ENCODE measurements at regions not wholly inside any gene's neighbourhood (a gene's known extent, or its start where the extent isn't known, plus 50 kb on each side); places are given as distances from the start of the nearest gene placed in this dataset.

DNA sequence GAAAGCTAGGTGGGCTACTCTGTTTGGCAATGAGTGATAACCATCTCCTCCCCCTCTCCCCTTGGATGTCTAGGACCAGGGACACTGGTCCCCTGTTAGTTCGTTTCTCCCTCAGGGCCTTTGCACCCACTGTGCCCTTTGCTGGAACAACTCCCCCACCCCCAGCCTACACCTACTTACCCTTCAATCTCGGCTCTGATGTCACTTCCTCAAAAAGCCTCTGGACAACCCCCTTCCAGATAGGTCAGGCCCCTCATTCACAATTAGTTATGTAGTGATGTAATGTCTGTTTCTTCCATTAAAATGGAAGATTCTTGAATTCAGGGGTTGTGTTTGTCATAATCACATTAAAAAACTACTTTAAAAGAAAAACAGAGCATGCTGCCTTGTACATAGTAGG, 152.9 kb downstream of the SNX10 start:
- Mint-ChIP-seq H3K4me1 (no peaks in the 10 kb centered on the region), H3K27me3 (peaks cover 33% of the 10 kb centered on the region), H3K36me3 (no peaks in the 10 kb centered on the region), H3K27ac (no peak overlapping the region), H3K9me3 (no peaks in the 10 kb centered on the region), H3K4me3 (no peak overlapping the region)
- CTCF ChIA-PET, result interaction anchor here (0.6 kb wide), 1 partner anchor 548 kb away, joined by 3 read pairs; no protein-coding TSS in a partner anchor
- DNase-seq, result no peak

DNA sequence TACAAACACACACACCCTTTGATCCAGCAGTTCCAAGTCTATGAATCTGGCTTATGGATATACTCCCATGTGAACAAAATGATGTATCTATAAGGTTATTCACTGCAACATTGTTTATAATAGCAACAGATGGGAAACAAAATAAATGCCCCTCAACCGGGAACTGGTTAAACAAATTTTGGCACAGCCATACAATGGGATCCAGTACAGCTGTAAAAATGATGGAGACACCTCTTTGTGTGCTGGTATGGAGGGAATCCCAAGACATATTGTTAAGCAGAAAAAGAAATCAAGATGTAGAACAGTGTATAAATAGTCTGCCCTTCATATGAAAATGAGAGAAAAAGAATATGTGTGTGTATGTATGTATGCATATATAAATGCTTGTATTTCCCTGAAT, 155.5 kb downstream of the SNX10 start:
- Mint-ChIP-seq H3K36me3 (no peaks in the 10 kb centered on the region), H3K4me1 (no peaks in the 10 kb centered on the region), H3K27me3 (peaks cover 27% of the 10 kb centered on the region), H3K9me3 (no peaks in the 10 kb centered on the region), H3K4me3 (no peak overlapping the region), H3K27ac (no peak overlapping the region)
- DNase-seq, result no peak
- CTCF ChIA-PET, result no interaction called here

DNA sequence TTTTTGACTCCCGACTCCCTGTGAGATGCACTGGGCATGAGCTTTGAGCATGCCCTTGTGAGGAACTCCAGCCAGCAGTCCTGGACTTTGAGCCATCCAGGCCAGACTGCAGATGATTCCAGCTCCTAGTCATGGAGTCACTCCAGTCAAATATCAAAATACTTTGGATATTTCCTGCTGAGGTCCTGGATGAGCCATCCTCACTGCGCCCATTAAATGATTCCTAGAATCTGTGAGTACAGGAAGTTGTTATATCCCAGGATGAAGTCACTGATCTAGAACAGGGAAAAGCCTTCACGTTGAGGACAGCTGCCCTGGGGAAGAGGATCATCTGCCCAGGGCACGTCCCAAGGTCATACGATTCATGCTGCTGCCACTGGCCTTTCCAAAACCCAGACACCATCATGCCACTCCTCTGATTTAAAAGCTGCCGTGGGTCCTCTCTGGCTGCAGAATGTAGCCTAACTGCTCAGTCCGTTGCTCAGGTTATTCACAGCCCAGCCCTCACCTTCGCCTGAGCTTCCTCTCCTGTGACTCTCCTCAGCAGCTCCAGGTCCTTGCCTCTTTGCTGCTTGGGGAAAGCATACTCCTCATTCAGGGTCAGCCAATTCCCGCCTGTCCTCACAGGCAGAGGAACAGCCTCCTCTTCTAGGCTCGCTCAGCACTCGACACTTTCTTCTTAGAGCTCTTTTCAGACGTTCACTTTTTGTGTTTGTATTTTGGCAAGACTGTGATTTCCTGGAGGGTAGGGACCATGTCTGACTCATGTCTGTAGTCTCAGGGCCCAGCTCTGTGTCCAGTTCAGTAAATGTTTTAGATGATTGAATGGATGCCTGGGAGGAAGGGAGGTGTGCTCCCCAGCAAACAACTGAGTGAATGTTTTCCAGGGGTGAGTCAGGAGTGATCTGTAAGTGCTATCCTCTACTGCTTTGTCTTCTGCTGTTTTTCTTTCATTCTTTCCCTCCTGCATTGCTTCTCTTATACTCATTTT, 157.8 kb downstream of the SNX10 start:
- Mint-ChIP-seq H3K4me3 (no peak overlapping the region), H3K36me3 (no peaks in the 10 kb centered on the region), H3K9me3 (no peaks in the 10 kb centered on the region), H3K27ac (no peak overlapping the region), H3K27me3 (peaks cover 23% of the 10 kb centered on the region), H3K4me1 (no peaks in the 10 kb centered on the region)
- CTCF ChIA-PET, result interaction anchor here (0.5 kb wide), 1 partner anchor 212 kb away, joined by 3 read pairs; no protein-coding TSS in a partner anchor
- no peak for DNase-seq

DNA sequence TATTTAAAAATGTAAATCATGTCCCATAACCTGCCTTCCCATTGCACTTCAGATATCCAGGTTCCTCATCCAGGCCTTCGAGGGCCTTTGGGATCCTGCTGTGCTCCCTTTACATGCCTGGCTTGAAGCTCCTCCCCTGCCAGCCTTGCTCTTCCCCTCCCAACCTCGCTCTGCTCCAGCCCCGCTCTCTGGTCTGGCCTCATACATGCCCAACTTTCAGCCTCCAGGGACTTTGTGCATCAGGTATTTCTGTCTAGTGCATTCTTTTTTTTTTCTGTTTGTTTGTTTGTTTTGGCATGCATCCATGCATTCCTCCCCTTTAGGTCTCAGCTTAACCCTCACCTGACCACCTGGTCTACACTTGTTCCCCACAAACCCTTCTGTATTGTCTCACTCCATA, 160.3 kb downstream of the SNX10 start:
- H3K4me1 Mint-ChIP-seq, result no peaks in the 10 kb centered on the region
- CTCF ChIA-PET, result no interaction called here
- H3K27ac Mint-ChIP-seq, result no peak overlapping the region
- DNase-seq, result no peak
- no peak overlapping the region for H3K4me3 Mint-ChIP-seq
- no peaks in the 10 kb centered on the region for H3K9me3 Mint-ChIP-seq
- no peaks in the 10 kb centered on the region for H3K36me3 Mint-ChIP-seq
- H3K27me3 Mint-ChIP-seq, result peaks cover 17% of the 10 kb centered on the region

DNA sequence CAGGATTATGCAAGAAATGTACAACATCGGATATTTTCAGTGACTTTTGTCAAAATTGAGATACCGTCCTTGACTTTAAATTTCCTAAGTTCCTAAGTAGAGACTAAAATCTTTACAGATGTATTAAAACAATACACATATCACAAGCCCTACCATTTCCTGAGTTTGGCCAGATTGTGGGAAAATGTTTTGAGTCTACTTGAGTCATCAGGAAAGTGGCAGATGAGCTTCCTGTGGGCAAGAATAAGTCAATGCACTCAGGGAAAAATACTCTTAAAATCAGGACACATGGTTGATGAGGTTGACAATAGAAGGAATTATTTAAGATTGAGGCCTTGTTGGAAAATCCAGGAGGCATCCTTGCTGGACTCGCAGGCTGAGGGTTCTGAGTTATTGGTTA, 162.5 kb downstream of the SNX10 start:
- Mint-ChIP-seq H3K27ac (no peak overlapping the region), H3K4me3 (no peak overlapping the region), H3K4me1 (no peaks in the 10 kb centered on the region), H3K9me3 (no peaks in the 10 kb centered on the region), H3K27me3 (peaks cover 18% of the 10 kb centered on the region), H3K36me3 (no peaks in the 10 kb centered on the region)
- DNase-seq, result no peak
- CTCF ChIA-PET, result no interaction called here

DNA sequence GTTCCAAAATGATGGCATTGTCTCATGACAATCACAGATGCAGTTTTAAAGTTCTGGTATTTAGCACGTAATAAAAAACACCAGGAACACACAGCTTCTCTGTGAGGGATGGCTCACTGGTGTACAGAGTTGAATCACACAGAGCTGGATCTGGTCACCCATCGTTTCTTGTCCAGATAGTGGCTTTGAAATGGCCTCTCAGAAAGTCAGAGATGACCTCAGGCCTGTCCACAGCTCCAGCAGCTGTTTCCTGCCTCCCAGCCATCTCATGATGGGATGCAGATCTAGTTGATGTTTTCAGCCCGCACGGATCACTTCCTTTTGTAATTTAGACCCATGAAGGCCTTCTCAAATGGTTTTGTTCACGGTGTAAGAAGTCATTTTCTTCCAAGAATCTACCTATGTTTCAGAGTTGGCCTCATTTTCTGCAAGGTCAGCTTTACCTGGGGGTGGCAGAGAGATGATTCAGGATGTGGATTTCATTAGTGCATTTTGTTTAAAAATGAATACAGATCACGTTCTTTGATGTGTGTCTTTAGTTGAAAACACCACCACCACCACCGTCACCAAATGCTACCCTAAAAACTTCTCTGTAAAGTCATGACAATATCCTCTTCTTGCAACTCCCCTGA, 166.2 kb downstream of the SNX10 start:
- Mint-ChIP-seq H3K27ac (no peak overlapping the region), H3K4me3 (no peak overlapping the region), H3K9me3 (no peaks in the 10 kb centered on the region), H3K36me3 (no peaks in the 10 kb centered on the region), H3K27me3 (peaks cover 13% of the 10 kb centered on the region), H3K4me1 (no peaks in the 10 kb centered on the region)
- no peak for DNase-seq
- CTCF ChIA-PET, result no interaction called here

DNA sequence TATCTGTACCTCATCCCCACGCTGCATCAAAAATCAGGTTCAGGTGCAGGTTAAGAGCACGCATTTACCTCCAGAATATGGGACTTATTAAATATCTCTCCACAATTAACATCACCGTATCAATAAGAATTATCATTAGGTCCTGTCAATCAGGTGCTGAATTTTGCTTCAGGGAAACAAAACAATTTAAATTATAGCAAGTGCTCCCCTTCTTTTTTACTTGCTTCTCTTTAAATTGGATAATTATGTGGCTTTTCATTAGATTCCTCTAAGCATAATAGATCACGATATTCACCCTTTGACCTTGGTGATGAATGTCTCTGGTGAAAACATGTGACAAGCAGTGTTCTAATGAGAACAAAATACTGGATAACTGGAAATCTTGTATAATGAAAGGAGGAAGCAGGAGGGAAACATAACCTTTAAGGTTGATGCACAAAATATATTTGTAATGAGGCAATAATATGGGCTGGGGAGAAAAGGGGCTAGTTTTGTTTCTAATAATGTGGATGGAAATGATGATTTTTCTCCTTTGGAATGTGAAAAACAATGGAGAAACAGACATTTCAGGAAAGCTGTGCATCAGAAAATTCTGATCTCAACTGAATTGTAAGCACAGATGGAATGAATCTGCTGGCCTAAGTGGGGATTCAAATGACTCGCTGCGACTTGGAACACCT, 166.9 kb downstream of the SNX10 start:
- no peak for DNase-seq
- no peak overlapping the region for H3K4me3 Mint-ChIP-seq
- H3K27me3 Mint-ChIP-seq, result peaks cover 13% of the 10 kb centered on the region
- no peaks in the 10 kb centered on the region for H3K9me3 Mint-ChIP-seq
- CTCF ChIA-PET, result no interaction called here
- H3K27ac Mint-ChIP-seq, result no peak overlapping the region
- H3K4me1 Mint-ChIP-seq, result no peaks in the 10 kb centered on the region
- no peaks in the 10 kb centered on the region for H3K36me3 Mint-ChIP-seq

DNA sequence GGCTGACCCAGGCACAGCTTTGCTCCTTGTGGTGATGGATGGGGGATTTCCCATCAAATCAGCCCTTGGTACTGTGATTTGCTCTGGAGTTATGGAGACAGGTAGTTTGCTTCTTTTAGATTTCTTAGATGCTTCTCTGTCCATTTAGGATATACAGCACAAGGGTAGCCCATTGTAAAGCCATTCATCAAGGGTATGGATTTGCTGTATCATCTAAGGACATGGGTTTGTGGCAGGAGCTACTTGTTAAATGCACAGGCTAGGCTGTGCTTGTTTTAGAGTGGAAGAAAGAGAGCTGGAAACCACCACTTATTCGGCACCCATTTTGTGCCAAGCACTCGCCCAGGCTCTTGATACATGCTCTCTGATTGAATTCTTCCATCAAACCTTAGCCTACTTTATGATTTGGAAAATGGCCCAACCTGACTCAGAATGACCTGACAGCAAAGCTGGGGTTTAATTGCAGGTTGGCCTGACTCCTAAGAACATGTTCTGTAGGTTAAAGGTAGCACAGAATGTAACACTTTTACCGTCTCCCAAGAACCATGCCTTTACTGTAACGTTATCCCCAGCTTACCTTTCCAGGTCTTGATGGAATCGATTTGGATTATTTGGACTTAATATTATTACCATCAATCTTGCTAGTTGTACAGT, 168.0 kb downstream of the SNX10 start:
- DNase-seq, result no peak
- Mint-ChIP-seq H3K4me1 (no peaks in the 10 kb centered on the region), H3K36me3 (no peaks in the 10 kb centered on the region), H3K27me3 (peaks cover 13% of the 10 kb centered on the region), H3K4me3 (no peak overlapping the region), H3K27ac (no peak overlapping the region), H3K9me3 (no peaks in the 10 kb centered on the region)
- CTCF ChIA-PET, result interaction anchor here (1.2 kb wide), 1 partner anchor 90 kb away, joined by 4 read pairs; no protein-coding TSS in a partner anchor

DNA sequence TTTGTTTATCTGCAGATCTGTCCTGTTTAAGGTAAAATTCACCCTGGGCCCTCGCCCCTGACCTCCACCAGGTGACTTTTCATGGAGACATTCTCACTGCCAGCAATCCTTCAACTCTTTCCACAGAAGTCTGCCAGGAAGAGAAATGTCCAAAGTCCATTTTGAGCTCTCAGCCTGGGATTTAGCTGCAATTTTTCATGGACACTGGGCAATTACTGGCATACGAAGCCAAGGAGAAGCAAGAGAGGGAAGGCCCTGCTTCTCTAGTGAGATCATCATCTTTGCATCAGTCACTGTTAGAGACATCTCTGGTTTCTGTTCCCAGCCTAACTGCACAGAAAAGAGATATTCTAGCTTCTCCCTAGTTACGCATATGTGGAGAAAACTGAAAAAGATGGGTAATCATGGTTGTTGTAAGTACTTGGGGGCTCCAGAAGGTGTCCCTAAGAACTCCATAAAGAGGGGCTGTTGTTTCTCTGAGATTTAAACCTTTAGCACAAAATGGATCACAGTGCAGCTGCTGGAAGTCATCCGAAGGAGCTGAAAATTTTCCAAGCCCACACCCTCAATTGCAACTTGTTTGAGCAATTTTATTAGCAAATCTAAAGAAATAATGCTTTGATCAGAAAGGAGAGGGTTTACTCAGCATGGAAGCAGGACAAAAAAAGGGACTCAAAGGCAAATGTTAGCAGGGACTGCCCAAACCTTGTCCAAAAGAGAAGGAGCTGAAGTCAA, 168.9 kb downstream of the SNX10 start:
- peaks cover 13% of the 10 kb centered on the region for H3K27me3 Mint-ChIP-seq
- H3K4me3 Mint-ChIP-seq, result no peak overlapping the region
- DNase-seq, result no peak
- no peaks in the 10 kb centered on the region for H3K36me3 Mint-ChIP-seq
- no peak overlapping the region for H3K27ac Mint-ChIP-seq
- no peaks in the 10 kb centered on the region for H3K9me3 Mint-ChIP-seq
- no peaks in the 10 kb centered on the region for H3K4me1 Mint-ChIP-seq
- CTCF ChIA-PET, result interaction anchor here (1.2 kb wide), 1 partner anchor 91 kb away, joined by 4 read pairs; no protein-coding TSS in a partner anchor

DNA sequence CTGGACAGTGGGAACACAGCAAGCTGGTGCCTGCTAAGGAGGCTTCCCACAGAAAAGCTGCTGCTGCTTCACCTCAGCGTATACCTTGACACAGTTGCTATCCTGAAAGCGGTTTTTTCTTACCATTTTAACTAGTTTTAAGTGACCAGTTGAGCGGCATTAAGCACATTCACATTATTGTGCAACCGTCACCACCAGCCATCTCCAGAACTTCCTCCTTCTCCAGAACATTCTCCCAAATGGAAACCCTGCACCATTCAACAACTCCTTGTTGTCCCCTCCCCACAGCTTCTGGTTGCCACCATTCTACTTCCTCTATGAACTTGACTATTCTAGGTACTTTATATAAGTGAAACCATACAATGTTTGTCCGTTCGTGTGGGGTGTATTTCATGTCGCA, 169.9 kb downstream of the SNX10 start:
- no peak for DNase-seq
- no peaks in the 10 kb centered on the region for H3K4me1 Mint-ChIP-seq
- CTCF ChIA-PET, result no interaction called here
- H3K27ac Mint-ChIP-seq, result no peak overlapping the region
- no peaks in the 10 kb centered on the region for H3K36me3 Mint-ChIP-seq
- H3K4me3 Mint-ChIP-seq, result no peak overlapping the region
- no peaks in the 10 kb centered on the region for H3K9me3 Mint-ChIP-seq
- H3K27me3 Mint-ChIP-seq, result peaks cover 13% of the 10 kb centered on the region

DNA sequence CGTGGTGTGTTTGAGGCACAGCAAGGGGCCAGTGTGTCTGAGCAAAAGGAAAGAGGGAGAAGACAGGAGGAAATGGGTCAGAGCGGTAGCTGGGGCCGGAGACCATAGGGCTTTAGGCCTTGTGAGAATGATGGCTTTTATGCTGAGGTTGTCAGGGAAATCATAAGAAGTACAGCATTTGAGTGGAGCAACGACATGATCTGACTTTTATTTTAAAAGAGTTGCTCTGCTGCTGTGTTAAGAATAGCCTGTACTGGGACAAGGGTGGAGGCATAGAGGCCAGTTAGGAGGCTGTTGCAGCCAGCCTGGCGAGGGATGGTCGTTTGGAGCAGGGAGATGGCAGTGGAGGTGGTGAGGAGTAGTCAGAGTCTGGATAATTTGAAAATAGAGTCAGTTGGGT, 174.3 kb downstream of the SNX10 start:
- H3K4me1 Mint-ChIP-seq, result no peaks in the 10 kb centered on the region
- CTCF ChIA-PET, result no interaction called here
- H3K27me3 Mint-ChIP-seq, result peaks cover 11% of the 10 kb centered on the region
- H3K9me3 Mint-ChIP-seq, result no peaks in the 10 kb centered on the region
- no peak for DNase-seq
- H3K36me3 Mint-ChIP-seq, result no peaks in the 10 kb centered on the region
- no peak overlapping the region for H3K27ac Mint-ChIP-seq
- no peak overlapping the region for H3K4me3 Mint-ChIP-seq

DNA sequence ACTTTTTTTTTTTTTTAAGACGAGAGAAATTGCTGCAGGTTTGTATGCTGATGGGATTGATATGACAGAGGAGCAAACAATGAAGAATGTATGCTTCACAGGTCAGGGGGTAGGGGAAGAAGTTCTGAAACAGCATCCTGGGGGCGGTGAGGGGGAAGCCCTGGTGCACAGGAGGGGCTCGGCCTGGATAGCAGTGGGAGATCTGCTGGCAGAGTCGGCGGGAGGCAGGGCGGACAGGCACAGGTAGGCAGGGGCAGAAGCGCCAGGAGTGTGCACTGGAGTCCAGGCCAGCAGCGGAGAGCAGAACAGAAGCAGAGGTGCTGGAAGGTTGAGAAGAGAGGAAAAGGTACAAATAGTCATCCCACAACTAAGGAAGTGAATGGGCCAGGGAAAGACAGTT, 175.4 kb downstream of the SNX10 start:
- no peaks in the 10 kb centered on the region for H3K36me3 Mint-ChIP-seq
- CTCF ChIA-PET, result no interaction called here
- H3K27ac Mint-ChIP-seq, result no peak overlapping the region
- H3K4me1 Mint-ChIP-seq, result no peaks in the 10 kb centered on the region
- H3K4me3 Mint-ChIP-seq, result no peak overlapping the region
- DNase-seq, result no peak
- peaks cover 17% of the 10 kb centered on the region for H3K27me3 Mint-ChIP-seq
- no peaks in the 10 kb centered on the region for H3K9me3 Mint-ChIP-seq

DNA sequence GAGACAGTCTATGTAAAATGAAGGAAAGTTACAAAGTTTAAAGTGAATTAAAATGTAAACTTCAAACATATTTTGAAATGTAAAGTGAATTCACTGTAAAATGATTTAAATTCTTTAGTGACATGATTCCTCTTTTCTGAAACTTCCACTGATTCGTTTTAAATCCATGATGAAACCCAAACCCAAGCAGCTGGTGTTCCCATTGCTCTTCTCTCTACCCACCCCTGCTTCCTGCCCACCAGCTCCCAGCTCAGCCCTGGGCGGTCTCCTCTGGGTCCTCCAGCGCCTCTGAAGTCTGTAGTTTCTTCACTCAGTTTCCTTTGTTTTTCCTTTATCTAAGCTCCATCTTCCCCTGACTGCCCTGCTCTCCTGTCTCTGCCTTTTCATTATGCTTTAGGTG, 175.9 kb downstream of the SNX10 start:
- Mint-ChIP-seq H3K4me3 (no peak overlapping the region), H3K9me3 (no peaks in the 10 kb centered on the region), H3K4me1 (no peaks in the 10 kb centered on the region), H3K36me3 (no peaks in the 10 kb centered on the region), H3K27me3 (peaks cover 18% of the 10 kb centered on the region), H3K27ac (no peak overlapping the region)
- DNase-seq, result no peak
- CTCF ChIA-PET, result no interaction called here

DNA sequence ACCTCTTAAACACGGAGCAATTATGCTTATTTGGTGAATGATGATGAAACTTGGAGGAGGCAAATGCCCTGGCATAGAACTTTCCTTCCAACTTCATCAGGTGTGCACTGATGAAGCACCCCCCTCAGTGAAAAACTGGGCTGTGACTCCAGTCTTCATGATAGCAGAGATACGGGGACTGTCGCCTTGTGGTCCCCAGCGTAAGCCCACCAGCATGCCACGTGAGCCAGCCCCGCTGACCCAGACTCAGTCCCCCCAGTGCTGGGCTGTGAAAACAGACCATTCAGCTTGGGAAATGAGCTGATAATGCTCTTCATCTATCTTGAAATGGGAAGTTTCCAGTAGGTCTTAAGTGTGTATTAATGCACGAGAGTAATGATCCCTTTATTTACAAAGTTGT, 177.0 kb downstream of the SNX10 start:
- H3K9me3 Mint-ChIP-seq, result no peaks in the 10 kb centered on the region
- no peak overlapping the region for H3K4me3 Mint-ChIP-seq
- no peak for DNase-seq
- no peaks in the 10 kb centered on the region for H3K36me3 Mint-ChIP-seq
- no peaks in the 10 kb centered on the region for H3K4me1 Mint-ChIP-seq
- H3K27me3 Mint-ChIP-seq, result peaks cover 18% of the 10 kb centered on the region
- H3K27ac Mint-ChIP-seq, result no peak overlapping the region
- CTCF ChIA-PET, result no interaction called here

Measured in activated naive CD4-positive, alpha-beta T cell treated with anti-CD3 and anti-CD28 coated beads, Interleukin-2, amount 10 ng/mL, durations not matched to agents 7 days and 5 days (primary cell).